ENCODE measurements at regions not wholly inside any gene's neighbourhood (a gene's known extent, or its start where the extent isn't known, plus 50 kb on each side); places are given as distances from the start of the nearest gene placed in this dataset.
"Not testable (repeated sequence)": the region's sequence is repeated elsewhere in the genome, so short reads cannot be mapped to it uniquely, and the experiment has no call there.

DNA sequence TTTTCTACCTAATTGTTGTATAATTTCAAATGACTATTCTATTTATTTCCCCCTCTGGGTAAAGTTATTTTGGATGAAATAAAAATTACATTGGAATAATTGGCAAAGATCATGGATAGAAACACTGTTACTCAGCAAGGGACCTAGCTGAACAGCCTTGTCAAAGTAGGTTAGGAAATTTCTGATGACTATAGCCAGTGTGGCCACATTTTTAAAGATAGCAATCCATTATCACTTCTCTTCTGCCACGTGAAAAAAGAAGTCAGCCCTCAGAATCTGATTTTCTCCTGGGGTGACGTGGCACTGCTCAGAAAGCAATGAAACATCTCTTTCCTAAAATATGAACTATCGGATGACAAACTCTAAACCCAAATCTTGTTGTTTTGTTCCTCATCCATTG, 784.2 kb upstream of the RIOK2 start:
- H3K27me3 Mint-ChIP-seq: no peaks in the 10 kb centered on the region
- H3K4me3 Mint-ChIP-seq: no peak overlapping the region
- no peak overlapping the region for H3K27ac Mint-ChIP-seq
- H3K4me1 Mint-ChIP-seq: no peaks in the 10 kb centered on the region
- H3K9me3 ChIP-seq (ENCODE audit: control insufficient read depth, low read length, poor library complexity, severe bottlenecking): no peaks in the 10 kb centered on the region
- DNase-seq: no peak
- no peak for ATAC-seq
- no peaks in the 10 kb centered on the region for H3K36me3 Mint-ChIP-seq (ENCODE audit: low read depth)

GRCh38 chr5:97968346-97968745, 785.3 kb upstream of the RIOK2 start:
- Mint-ChIP-seq H3K27me3 (no peaks in the 10 kb centered on the region), H3K27ac (no peak overlapping the region), H3K36me3 (ENCODE audit: low read depth) (no peaks in the 10 kb centered on the region), H3K4me1 (no peaks in the 10 kb centered on the region), H3K4me3 (no peak overlapping the region)
- DNase-seq (no peak), ATAC-seq (no peak)
- no peaks in the 10 kb centered on the region for H3K9me3 ChIP-seq (ENCODE audit: control insufficient read depth, low read length, poor library complexity, severe bottlenecking)

- Mint-ChIP-seq H3K36me3 (ENCODE audit: low read depth) (no peaks in the 10 kb centered on the region), H3K4me1 (no peaks in the 10 kb centered on the region), H3K27me3 (no peaks in the 10 kb centered on the region), H3K4me3 (no peak overlapping the region), H3K27ac (no peak overlapping the region)
- DNase-seq: no peak
- no peaks in the 10 kb centered on the region for H3K9me3 ChIP-seq (ENCODE audit: control insufficient read depth, low read length, poor library complexity, severe bottlenecking)
- no peak for ATAC-seq
Observed at GRCh38 chr5:97979740-97980139, 793.7 kb upstream of the RGMB start.

GRCh38 chr5:97980291-97980690, 793.2 kb upstream of the RGMB start:
- DNase-seq: no peak
- ATAC-seq: no peak
- no peaks in the 10 kb centered on the region for H3K36me3 Mint-ChIP-seq (ENCODE audit: low read depth)
- H3K27ac Mint-ChIP-seq: no peak overlapping the region
- H3K9me3 ChIP-seq (ENCODE audit: control insufficient read depth, low read length, poor library complexity, severe bottlenecking): no peaks in the 10 kb centered on the region
- no peaks in the 10 kb centered on the region for H3K27me3 Mint-ChIP-seq
- H3K4me3 Mint-ChIP-seq: no peak overlapping the region
- no peaks in the 10 kb centered on the region for H3K4me1 Mint-ChIP-seq

- no peaks in the 10 kb centered on the region for H3K4me1 Mint-ChIP-seq
- no peaks in the 10 kb centered on the region for H3K9me3 ChIP-seq (ENCODE audit: control insufficient read depth, low read length, poor library complexity, severe bottlenecking)
- H3K36me3 Mint-ChIP-seq (ENCODE audit: low read depth): no peaks in the 10 kb centered on the region
- H3K27me3 Mint-ChIP-seq: no peaks in the 10 kb centered on the region
- no peak for DNase-seq
- no peak overlapping the region for H3K27ac Mint-ChIP-seq
- ATAC-seq: no peak
- H3K4me3 Mint-ChIP-seq: no peak overlapping the region
Observed at GRCh38 chr5:97986069-97986468, 787.4 kb upstream of the RGMB start.

DNA sequence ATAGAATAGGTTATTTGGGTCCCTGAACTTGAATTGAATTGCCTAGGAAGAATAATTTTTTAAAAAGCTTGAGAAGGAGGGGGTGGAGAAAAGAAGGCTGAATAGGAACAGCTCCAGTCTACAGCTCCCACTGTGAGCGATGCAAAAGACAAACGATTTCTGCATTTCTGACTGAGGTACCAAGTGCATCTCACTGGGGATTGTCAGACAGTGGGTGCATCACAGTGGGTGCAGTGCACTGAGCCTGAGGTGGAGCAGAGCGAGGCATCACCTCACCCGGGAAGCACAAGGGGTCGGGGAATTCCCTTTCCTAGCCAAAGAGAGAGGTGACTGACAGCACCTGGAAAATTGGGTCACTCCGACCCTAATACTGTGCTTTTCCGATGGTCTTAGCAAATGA, 782.2 kb upstream of the RGMB start:
- H3K36me3 Mint-ChIP-seq (ENCODE audit: low read depth): no peaks in the 10 kb centered on the region
- H3K4me1 Mint-ChIP-seq: no peaks in the 10 kb centered on the region
- H3K9me3 ChIP-seq (ENCODE audit: control insufficient read depth, low read length, poor library complexity, severe bottlenecking): no peaks in the 10 kb centered on the region
- no peak for ATAC-seq
- no peak overlapping the region for H3K27ac Mint-ChIP-seq
- DNase-seq: no peak
- no peak overlapping the region for H3K4me3 Mint-ChIP-seq
- no peaks in the 10 kb centered on the region for H3K27me3 Mint-ChIP-seq

DNA sequence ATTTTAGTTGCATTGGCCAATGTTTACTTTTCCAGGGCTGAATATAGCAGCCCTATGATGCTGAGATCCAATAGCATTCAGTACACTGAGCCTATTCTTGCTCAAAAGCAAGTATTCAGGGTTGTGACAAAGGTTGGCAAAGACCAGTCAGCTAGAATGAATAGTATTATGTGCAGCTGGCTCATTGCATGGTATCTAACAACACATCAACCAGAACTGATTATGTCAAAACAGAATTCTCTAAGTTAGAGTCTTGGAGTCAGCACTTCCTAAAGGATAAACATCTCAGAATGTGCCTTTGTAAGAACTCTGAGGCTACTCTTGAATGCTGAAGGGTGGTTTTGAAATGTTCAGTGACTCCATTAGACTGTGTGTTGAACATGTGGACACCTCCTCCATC, 774.5 kb upstream of the RGMB start:
- H3K9me3 ChIP-seq (ENCODE audit: control insufficient read depth, low read length, poor library complexity, severe bottlenecking): no peaks in the 10 kb centered on the region
- ATAC-seq (no peak), DNase-seq (no peak)
- Mint-ChIP-seq H3K36me3 (ENCODE audit: low read depth) (no peaks in the 10 kb centered on the region), H3K4me1 (no peaks in the 10 kb centered on the region), H3K27me3 (no peaks in the 10 kb centered on the region), H3K4me3 (no peak overlapping the region), H3K27ac (no peak overlapping the region)

DNA sequence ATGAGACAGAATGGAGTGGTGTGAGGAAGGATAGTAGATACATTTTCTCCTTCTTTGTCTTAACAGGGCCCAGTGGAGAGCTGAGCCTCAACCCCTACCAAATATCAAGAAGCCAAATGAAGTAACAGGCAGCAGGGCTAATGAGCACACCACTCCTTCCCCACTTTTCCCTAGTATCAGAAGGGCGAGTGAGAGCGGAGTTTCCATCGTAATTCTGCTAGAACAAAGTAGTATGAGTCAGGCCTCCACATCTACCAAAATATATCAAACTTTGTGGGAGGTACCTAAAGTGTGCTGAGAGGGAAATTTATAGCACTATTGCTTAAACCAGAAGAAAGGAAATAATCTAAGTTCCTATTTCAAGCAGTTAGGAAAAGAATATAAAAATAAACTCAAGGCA, 769.0 kb upstream of the RGMB start:
- Mint-ChIP-seq H3K27me3 (no peaks in the 10 kb centered on the region), H3K4me1 (no peaks in the 10 kb centered on the region), H3K4me3 (no peak overlapping the region), H3K27ac (no peak overlapping the region), H3K36me3 (ENCODE audit: low read depth) (no peaks in the 10 kb centered on the region)
- no peaks in the 10 kb centered on the region for H3K9me3 ChIP-seq (ENCODE audit: control insufficient read depth, low read length, poor library complexity, severe bottlenecking)
- DNase-seq (no peak), ATAC-seq (no peak)

DNA sequence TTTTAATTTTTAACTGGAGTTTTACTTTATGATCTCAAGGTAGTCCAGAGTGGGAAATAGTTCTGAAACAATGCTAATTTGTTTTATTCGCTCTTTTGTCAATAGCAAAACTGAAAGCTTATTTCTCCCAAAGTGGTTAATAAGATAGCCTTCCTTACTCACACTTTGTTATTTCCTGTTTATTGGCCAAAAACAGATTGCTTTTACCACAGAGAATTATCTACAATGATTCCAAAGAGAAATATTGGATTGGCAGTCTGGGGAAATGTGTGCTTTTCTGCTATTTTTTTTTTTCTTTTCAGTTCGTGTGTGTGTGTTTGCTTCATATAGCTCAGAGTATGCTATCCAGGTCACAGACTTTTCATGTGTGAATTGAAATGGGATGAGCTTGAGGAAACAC, 756.7 kb upstream of the RGMB start:
- no peaks in the 10 kb centered on the region for H3K36me3 Mint-ChIP-seq (ENCODE audit: low read depth)
- H3K4me3 Mint-ChIP-seq: no peak overlapping the region
- H3K4me1 Mint-ChIP-seq: no peaks in the 10 kb centered on the region
- H3K9me3 ChIP-seq (ENCODE audit: control insufficient read depth, low read length, poor library complexity, severe bottlenecking): no peaks in the 10 kb centered on the region
- no peak for ATAC-seq
- no peak overlapping the region for H3K27ac Mint-ChIP-seq
- no peaks in the 10 kb centered on the region for H3K27me3 Mint-ChIP-seq
- no peak for DNase-seq

- H3K4me3 Mint-ChIP-seq; H3K27me3 Mint-ChIP-seq; H3K36me3 Mint-ChIP-seq (ENCODE audit: low read depth); H3K27ac Mint-ChIP-seq; H3K9me3 ChIP-seq (ENCODE audit: control insufficient read depth, low read length, poor library complexity, severe bottlenecking); DNase-seq; ATAC-seq; H3K4me1 Mint-ChIP-seq: not testable (repeated sequence)
Observed at GRCh38 chr5:98030273-98030672, 743.2 kb upstream of the RGMB start.

GRCh38 chr5:98031036-98031435, 742.4 kb upstream of the RGMB start:
- not testable (repeated sequence) for H3K27me3 Mint-ChIP-seq; H3K4me1 Mint-ChIP-seq; DNase-seq; H3K27ac Mint-ChIP-seq; H3K36me3 Mint-ChIP-seq (ENCODE audit: low read depth); H3K4me3 Mint-ChIP-seq; H3K9me3 ChIP-seq (ENCODE audit: control insufficient read depth, low read length, poor library complexity, severe bottlenecking); ATAC-seq

DNA sequence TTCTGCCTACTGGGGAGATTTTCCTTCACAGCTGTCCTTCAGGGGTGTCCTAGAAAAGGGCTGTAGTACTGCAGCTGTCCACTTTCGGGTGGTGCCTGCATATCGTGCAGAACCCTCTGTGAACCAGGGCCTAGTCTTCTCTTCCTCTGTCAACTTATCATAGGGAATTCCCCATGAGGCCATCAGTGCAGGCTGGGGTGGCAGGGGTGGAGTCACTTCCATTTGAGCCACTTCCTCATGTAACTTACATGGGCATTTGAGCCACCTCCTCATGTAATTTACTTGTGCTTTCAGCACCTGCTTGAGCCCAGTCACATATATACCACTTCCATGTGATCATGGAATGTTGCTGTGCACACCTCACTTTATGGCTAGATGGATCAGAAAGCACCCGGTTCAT, 742.0 kb upstream of the RGMB start:
- Mint-ChIP-seq H3K4me1 (no peaks in the 10 kb centered on the region), H3K27me3 (no peaks in the 10 kb centered on the region), H3K36me3 (ENCODE audit: low read depth) (no peaks in the 10 kb centered on the region), H3K4me3 (no peak overlapping the region), H3K27ac (no peak overlapping the region)
- DNase-seq: no peak
- ATAC-seq: no peak
- no peaks in the 10 kb centered on the region for H3K9me3 ChIP-seq (ENCODE audit: control insufficient read depth, low read length, poor library complexity, severe bottlenecking)

- no peaks in the 10 kb centered on the region for H3K9me3 ChIP-seq (ENCODE audit: control insufficient read depth, low read length, poor library complexity, severe bottlenecking)
- no peak overlapping the region for H3K27ac Mint-ChIP-seq
- ATAC-seq (no peak), DNase-seq (no peak)
- H3K4me1 Mint-ChIP-seq: no peaks in the 10 kb centered on the region
- no peak overlapping the region for H3K4me3 Mint-ChIP-seq
- no peaks in the 10 kb centered on the region for H3K27me3 Mint-ChIP-seq
- no peaks in the 10 kb centered on the region for H3K36me3 Mint-ChIP-seq (ENCODE audit: low read depth)
Observed at GRCh38 chr5:98031926-98032325, 741.5 kb upstream of the RGMB start.

DNA sequence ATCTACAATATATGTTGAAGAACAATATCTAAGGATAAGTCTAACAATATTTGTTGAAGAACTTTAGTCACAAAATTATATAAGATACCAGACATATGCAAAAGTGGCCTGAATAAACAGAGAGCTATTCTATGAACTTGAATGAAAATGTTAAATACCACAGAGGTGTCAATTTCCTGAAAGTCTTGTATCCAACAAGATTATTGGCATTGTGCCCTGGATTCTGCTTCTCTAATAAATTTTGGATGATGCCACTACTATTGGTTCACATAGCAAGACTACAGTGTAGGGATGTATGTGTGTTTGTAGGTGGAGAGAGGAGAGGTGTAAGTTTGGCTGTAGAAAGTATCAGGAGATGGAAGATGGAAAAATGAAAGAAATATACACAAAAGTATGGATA, 731.8 kb upstream of the RGMB start:
- Mint-ChIP-seq H3K4me3 (no peak overlapping the region), H3K36me3 (ENCODE audit: low read depth) (no peaks in the 10 kb centered on the region), H3K4me1 (no peaks in the 10 kb centered on the region), H3K27me3 (no peaks in the 10 kb centered on the region), H3K27ac (no peak overlapping the region)
- H3K9me3 ChIP-seq (ENCODE audit: control insufficient read depth, low read length, poor library complexity, severe bottlenecking): no peaks in the 10 kb centered on the region
- no peak for ATAC-seq
- DNase-seq: no peak

GRCh38 chr5:98042521-98042920, 730.9 kb upstream of the RGMB start:
- Mint-ChIP-seq H3K4me3 (no peak overlapping the region), H3K36me3 (ENCODE audit: low read depth) (no peaks in the 10 kb centered on the region), H3K27me3 (no peaks in the 10 kb centered on the region), H3K4me1 (no peaks in the 10 kb centered on the region), H3K27ac (no peak overlapping the region)
- H3K9me3 ChIP-seq (ENCODE audit: control insufficient read depth, low read length, poor library complexity, severe bottlenecking): no peaks in the 10 kb centered on the region
- DNase-seq (no peak), ATAC-seq (no peak)
